Sigmoid colon (tissue), 3 donors: ENCODE measurements at regions not wholly inside any gene's neighbourhood (a gene's known extent, or its start where the extent isn't known, plus 50 kb on each side); places are given as distances from the start of the nearest gene placed in this dataset.

ENCODE experiments used
- CTCF ChIP-seq, 4 experiments: fragments of 450-650 bp in 3 of 4; fragments of 200-600 bp in 1 of 4; IDR thresholded peaks; one replicate each; pipeline ENCODE4 v1.5.1; 2016 to 2019; ENCODE audit warnings: antibody characterized with exemption in 4 of 4, mild to moderate bottlenecking in 3 of 4, moderate library complexity in 2 of 4
- POLR2A ChIP-seq, 2 donors: fragments of 450-650 bp; IDR thresholded peaks; one replicate each; pipeline ENCODE4 v1.6.1; 2016; ENCODE audit warnings: antibody characterized with exemption in 2 of 2, mild to moderate bottlenecking in 2 of 2, moderate library complexity in 2 of 2

- TF ChIP-seq CTCF (IDR thresholded peaks at IDR 0.05) (no peak), POLR2A (IDR thresholded peaks at IDR 0.05) (no peak)
These were observed 334.7 kb upstream of the POU3F1 start for GRCh38 chr1:38381256-38381655.
